GM19452 (cell line): ENCODE measurements at regions not wholly inside any gene's neighbourhood (a gene's known extent, or its start where the extent isn't known, plus 50 kb on each side); places are given as distances from the start of the nearest gene placed in this dataset.
"Not testable (repeated sequence)": the region's sequence is repeated elsewhere in the genome, so short reads cannot be mapped to it uniquely, and the experiment has no call there.

ENCODE experiments used
- ATAC-seq: cut with Tn5 transposase; IDR thresholded peaks from one replicate; pipeline ENCODE4 v1.9.1; 2021; ENCODE audit not compliant: unreplicated experiment

DNA sequence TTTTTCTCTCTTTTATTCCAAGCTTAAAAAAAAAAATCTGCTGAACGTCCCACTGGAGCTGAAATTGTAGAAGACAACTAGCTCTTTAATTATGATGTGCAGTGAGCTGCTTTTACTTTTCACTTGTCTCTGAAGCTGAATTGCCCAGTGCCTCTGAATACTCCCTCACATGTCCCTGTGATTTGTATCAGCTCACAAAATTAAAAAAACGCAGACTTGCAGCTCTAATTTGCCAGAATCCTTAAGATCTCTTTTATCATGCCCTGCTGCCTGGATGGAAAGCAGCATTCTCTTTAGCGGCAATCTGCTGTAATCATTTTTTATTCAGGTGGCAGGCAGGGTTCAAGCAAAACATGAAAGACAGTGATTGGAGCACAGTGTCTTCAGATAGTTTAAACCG is 443.8 kb upstream of the SPTLC3 start:
- no peak for ATAC-seq

DNA sequence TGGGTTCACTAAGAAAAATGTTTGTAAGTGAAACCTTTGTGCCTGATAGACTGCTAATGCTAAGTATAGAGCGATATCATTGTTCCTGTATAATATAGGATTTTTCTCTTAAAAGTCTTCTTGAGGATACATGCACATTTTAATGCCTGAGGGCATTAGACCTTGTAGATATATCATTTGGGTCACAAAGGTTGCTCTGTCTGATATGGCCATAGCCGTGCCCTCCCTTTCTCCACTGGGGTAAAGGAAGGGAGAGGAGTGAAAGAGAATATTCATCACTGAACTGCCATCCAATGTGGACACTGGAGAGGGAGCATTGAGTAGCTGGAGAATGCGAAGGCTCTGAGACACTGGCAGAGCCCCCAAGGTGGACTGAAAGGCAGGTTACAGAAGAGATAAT is 442.2 kb upstream of the SPTLC3 start:
- no peak for ATAC-seq

DNA sequence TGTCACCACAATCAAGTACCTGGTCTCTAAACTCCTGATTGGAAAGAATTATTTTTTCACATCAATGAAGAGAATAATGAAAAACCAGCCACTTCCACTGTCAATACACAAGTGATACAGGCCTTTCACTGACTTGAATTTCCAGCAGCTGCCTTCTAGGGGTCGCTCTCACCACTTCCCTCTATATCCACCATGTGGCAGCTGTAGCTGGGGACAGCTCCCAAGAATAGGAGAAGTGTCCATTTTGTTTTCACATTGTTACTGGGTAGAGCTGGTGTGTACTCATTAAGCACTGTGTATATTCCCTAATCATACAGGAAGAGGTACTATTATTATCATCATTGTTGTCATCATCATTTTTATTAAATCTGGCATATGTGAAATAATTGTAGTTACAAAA is 438.4 kb upstream of the SPTLC3 start:
- no peak for ATAC-seq

DNA sequence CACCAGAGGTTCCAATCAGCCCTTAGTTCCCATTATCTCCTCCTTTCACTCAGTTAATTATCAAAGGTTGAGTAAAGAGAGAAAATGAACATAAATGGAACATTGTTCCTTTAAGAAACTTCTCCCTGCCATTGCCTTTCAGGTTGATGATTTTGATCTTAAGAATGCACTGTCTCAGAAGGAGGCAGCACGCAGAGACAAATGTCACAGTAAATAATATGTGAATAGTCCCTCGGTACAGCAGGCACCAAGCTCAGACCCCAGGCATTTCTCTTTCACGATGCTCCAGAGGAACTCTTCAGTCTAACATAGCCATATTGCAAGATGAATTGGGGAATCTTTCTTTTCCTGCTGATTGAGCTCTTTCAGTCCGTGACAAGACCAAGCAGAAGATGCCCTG is 435.3 kb upstream of the SPTLC3 start:
- ATAC-seq = no peak

DNA sequence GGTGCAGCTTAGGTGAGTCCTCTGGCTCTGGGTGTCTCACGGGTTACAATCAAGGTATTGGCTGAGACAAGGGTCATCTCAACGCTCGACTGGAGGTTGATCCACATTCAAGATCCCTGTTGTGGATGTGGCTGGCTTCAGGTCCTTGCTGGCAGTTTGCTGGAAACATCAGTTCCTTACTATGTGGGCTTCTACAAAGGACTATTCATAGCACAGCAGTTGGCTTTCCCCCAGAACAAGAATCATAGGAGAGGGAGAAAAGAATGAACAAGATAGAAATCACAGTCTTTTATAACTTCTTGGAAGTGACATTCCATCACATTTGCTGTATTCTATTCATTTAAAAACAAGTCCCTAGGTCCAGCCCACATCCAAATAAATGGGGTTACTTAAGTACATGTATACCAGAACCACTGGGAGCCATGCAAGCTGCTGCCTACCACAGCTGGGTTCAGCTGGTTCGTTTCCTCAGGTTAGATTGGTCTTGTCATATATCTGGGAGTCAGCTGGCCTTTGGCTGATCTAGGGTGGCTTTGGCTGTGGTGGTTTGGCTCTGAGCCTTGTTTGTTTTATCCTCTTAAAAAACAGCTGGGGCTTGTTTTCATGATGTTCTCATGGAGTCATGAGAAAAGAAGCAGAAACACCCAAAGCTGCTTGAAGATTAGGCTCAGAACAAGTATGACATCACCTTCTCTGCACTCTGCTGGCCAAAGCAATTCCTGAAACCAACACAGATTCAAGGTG is 433.2 kb upstream of the SPTLC3 start:
- no peak for ATAC-seq

DNA sequence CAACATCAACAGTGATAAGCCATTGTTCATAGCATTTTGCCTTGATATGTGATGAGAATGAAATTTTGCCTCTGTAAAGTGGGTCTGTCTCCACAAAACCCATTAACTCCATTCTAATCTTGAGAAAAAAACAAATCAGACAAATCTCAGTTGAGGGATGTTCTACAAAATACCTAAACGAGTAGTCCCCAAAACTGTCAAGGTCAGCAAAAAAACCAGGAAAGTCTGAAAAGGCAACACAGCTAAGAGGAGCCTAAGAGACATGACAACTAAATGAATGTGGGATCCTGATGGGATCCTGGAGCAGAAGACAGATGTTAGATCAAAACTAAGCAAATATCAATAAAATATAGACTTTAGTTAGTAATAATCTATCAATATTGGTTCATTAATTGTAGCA is 431.6 kb upstream of the SPTLC3 start:
- ATAC-seq = no peak

DNA sequence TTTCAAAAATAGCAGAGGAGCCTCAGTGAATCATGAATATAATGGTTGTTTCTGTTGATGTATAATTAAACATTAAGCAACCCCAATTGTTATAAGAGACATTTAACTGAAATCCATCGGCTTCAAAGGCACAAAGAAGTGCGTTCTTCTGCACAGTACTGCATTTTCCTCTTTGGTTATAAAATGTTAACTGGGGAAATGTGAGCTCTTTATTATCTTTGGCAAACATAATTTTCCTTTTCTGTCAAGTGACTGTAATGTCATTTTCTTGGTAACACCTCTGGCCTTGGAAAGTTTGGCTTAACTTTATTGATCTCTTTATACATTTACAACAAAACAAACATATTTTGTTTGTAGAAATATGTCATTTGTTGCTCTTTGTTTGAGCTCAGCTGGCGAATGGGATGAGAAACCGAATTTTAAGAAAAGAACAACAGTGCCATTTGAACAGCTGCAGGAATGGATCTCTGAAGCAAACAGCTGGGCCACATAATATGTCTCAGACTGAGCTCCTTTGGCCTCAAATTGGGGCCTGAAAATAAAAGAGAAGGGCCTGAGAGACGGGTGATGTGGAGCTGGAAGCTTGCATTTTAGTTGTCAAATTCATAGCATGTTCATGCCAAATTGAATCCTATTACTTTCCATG is 427.0 kb upstream of the SPTLC3 start:
- no peak for ATAC-seq

DNA sequence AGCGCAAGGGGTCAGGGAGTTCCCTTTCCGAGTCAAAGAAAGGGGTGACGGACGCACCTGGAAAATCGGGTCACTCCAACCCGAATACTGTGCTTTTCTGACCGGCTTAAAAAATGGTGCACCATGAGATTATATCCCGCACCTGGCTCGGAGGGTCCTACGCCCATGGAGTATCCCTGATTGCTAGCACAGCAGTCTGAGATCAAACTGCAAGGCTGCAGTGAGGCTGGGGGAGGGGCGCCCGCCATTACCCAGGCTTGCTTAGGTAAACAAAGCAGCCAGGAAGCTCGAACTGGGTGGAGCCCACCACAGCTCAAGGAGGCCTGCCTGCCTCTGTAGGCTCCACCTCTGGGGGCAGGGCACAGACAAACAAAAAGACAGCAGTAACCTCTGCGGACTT is 426.1 kb upstream of the SPTLC3 start:
- not testable (repeated sequence) for ATAC-seq

DNA sequence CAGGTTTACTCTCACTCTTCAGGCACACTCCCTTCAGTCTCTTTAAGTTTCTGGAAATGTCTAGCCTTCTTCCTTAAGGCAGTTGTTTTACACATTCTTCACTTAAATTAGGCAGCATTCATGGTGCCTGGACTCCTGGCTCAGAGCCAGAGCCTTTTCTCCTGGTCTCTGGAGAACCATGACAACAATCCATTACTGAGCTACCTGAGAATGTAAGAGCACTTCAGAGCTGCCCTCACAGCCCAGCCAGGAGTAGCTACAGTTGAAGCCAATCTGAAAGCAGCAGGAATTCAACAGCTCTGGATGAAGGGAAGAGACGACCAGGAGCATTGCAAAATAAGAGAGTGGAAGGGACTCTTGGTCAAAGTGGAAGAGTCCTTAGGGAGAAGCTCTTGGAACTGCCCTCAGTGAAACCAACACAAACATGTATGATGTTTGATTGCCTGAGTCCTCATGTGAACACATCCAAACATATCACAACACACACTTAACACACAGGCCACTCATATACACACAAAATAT is 416.8 kb upstream of the SPTLC3 start:
- no peak for ATAC-seq

DNA sequence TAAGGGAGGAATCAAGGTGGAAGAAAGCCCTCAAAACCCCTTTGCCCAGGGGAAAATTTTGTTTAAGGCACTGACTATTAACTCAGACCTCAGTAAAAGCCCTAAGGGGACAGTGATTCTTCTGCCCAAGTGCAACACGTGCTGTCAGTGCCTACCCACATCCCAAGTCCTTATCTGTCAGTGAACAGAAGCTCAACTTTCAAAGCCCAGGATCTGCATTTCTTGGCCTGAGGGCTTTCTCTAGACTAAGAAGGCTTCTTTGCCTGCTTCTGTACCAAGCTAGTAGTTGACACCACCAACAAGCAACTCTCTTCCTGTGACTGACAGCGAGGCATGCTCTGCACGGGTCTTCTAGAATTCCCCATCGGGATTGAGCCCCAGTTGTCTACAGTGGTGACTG is 416.0 kb upstream of the SPTLC3 start:
- no peak for ATAC-seq

DNA sequence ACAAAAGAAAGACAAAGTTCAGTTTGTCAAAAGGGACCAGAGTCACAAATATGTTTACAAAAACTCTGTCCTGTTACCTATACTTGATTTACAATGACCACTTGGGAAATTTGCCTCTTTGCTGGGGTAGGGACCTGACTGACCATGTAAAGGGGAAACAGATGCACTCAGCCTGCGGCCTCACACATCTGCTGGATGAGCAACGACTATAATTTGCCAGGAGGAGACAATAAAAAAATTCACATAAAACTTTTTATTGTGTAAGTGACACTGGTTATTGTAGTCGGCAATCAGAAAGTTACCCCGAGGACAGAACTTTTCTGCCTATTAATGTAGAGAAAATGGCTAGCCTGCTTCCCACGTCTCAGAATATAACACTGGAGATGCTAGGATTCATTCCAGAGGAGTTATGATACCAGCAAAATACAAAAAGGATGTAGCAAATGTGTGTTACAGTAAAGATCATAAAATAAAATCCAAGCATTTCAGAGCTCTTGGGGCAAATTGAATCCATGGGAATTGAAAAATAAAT is 415.4 kb upstream of the SPTLC3 start:
- no peak for ATAC-seq

DNA sequence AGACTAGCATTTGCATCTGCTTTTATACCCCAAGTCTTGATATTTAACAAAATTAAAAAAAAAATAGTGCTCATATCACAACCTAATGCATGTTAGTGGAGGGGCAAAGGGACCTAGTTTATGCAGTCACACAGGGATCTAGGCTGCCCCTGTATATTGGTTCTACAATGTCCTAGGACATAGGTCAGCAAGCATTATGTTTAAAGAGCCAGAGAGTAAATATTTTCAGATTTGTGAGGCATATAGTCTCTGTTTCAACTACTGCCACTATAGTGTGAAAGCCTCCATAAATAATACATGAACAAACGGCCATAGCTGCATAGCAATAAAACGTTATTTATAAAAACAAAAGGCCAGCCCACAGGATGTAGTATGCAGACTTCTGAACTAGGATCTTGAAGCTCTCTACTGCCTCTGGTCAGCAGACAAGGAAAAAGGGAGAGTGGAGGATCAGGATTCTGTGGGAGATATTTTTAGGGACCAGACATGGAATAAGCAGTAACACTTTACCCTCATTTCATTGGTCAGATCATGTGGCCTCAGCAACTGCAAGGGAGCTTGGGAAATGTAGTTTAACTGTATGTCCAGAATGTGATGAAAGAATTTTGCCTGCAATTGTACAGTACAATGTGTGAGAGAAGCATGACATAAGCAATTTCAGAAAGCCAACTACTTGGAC is 414.2 kb upstream of the SPTLC3 start:
- no peak for ATAC-seq

DNA sequence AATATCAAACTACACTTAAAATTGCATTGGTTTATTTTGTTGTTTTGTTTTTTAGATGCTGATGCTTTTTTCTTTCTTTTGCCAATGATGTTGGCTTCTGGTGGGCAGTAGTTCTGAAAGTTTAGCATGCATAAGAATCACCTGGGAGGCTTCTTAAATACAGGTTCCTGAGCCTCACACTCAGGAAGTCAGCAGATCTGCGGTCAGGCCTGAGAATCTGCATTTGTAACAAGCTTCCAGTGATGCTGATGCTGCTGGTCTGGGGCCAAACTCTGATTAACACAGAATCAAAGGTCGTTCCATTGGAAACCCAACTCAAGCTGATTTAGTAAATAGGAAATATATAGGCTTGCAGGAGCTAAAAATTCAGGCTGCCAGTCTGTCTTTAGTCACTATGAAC is 412.9 kb upstream of the SPTLC3 start:
- ATAC-seq = no peak

DNA sequence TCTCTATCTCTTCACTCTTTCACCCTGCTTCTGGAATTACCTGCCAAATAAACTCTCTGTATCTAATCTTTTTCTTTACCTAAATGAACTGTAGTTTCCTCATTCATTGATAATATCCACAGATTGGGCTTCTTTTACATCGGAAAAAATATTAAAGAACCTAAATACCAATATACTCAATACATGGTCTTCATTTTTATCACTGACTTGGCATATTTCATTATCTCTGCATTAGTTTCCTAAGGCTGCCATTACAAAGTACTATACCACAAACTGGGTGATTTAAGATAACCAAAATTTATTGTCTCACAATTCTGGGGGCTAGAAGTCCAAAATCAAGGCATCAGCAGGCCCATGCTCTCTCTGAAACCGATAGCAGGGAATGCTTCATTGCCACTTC is 411.9 kb upstream of the SPTLC3 start:
- no peak for ATAC-seq

DNA sequence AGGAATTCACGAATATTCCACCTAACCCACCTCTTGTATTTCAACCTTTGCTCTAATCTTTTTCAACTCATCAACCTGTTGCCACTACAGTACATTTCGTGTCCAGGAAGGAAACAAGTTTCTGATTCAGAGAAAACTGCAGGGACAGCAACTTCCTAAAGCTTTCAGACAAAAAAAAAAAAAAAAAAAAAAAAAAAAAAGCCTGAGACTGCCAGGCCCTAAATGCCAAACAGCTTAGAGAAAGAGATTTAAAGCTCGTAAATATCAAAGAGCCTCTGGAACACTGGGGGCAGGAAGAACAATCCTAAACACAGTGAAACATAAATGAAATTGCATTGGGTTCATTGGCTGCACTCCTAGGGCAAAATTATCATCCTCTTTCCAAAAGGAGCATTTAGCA is 411.2 kb upstream of the SPTLC3 start:
- no peak for ATAC-seq

DNA sequence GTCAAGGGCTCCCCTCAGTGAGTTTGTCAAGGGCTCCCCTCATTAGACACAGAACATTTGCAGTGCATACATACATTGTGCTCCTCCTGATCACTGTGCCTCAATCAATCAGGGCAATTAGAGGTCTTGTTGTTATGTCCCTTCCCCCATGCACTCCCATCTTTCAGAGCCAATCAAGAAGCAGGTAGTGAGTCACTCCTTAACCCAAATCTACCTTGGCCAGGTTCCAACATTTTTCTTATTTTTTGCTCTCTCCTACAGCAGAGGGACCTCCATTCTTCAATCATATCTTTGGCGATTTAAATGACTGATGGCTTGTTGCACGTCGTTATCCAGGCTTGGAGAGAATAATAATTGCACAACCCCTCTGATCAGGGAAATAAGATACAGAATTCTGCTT is 409.9 kb upstream of the SPTLC3 start:
- ATAC-seq = no peak

DNA sequence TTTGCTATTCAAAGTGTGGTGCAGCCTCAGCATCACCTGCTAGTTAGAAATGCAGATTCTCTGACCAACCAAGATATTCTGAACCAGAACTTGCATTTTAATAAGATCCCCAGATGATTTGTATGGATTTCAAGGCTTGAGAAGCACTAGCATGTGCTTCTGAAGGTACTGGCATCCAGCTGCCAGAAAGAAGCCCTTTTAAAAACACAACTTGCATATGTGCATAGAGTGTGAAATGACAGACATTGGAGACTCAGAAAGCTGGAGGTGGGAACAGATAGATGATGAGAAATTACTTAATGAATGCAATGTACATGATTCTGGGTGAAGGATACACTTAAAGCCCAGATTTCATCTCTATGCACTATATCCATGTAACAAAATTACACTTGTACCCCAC is 409.3 kb upstream of the SPTLC3 start:
- ATAC-seq = no peak

DNA sequence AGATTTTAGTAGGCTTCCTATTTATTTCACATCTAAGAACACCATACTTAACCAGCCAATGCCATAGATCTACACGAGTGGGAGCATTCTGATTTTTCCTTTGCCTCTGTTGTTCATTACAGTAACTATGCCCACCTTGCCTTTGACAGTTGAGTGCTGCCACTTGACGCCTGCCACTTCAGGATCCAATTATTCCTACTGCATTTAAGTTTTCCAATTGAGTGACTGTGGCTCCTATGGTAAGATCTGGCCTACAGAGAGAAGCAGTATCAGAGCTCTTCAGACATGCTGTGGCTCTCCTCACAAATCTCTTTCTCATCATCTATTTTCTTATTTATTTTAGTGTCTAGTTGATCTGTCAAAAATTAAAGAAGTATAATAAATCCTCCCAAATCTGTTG is 403.0 kb upstream of the SPTLC3 start:
- ATAC-seq = no peak

DNA sequence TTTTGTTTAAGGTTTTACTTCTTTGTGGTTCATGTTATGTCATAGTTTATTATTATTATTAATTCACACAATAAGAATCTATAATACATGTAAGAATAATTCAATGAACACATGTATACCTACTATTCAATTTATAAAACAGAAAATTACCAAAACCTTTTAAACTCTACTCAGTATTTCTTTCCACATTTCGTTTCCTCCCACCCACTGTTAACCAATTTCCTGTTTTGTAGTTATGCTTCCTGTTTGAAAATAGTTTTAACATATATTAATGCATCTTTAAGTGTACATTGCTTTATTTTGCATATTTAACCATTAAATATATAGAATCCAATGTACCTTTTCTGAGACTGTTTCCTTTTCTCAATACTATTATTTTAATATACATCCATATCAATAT is 397.9 kb upstream of the SPTLC3 start:
- no peak for ATAC-seq

DNA sequence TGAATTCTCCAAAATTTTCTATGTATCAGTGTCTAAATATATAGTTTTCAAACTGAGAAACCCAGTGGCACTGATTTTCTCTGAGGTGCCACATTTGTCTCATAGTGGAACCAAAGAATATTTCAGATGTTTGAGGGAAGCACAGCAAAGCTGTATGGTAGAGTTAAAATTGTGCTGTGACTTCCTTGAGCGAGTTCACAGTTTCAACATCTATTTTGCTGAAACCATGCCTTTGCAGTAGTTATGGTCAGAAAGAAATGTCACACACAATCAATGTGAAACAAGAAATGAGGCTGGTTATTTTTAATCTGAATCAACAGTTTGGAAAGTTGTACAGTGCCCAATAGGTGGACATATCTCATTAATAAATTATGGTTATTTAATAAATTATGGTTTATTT is 394.0 kb upstream of the SPTLC3 start:
- ATAC-seq = no peak

DNA sequence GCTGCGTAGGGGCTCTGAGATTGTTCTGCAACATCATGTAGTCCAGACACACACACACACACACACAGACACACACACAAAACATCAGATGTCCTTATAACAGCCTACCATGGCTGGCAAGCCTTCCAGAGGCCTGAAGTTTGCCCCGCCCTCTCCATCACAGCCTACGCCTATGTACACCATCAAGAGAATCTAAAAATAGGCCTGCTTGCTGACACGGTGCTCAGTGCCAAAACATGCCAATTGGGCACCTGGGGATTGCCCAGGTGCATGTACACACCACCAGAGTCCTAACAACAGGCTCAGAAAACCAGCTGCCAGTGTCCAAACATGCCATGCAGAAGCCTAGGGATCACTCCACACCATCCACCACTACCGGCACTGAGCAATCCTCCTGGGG is 391.7 kb upstream of the SPTLC3 start:
- ATAC-seq = no peak

DNA sequence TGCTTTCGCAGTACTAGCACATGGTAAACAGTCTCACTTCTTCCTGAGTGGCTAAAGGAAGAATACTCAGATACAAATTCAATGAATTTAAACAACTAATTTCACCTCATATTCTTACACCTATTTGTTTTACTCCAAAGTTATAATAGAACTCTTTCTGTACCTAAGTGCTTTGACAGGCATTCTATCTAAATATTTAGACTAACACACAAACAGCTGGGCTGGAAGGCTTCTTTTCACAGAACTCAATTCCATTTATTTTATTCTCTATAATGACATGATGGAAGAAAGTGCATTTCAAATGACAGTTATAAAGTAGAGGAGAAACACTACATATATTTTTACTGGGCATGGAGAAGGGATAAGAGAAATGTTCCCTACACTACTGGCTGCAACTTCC is 384.9 kb upstream of the SPTLC3 start:
- no peak for ATAC-seq
